ENCODE measurements at regions not wholly inside any gene's neighbourhood (a gene's known extent, or its start where the extent isn't known, plus 50 kb on each side); places are given as distances from the start of the nearest gene placed in this dataset.
A peak's percentile ranks its signal among the peaks of the same experiment; 100 is the strongest.
"Not testable (repeated sequence)": the region's sequence is repeated elsewhere in the genome, so short reads cannot be mapped to it uniquely, and the experiment has no call there.

DNA sequence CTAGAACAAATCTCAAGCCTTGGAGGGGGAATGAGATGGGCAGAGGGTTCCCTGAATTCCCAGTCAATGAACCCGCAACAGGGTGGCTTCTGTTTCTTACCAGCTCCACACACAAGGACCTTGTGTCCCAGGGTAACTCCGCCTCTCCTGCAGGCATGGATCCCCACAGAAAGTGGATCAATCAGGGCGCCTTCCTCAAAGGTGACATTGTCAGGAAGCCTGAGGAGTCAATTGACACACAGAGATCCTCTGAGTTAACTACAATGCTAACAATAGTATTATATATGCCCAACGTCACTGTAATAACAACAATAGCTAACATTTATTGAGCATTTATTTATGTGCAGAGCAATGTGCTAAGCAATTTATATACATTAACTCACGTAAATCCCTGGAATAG is 98.8 kb downstream of the TRIM69 start:
- CTCF ChIA-PET, POLR2A ChIA-PET: not testable (repeated sequence)

DNA sequence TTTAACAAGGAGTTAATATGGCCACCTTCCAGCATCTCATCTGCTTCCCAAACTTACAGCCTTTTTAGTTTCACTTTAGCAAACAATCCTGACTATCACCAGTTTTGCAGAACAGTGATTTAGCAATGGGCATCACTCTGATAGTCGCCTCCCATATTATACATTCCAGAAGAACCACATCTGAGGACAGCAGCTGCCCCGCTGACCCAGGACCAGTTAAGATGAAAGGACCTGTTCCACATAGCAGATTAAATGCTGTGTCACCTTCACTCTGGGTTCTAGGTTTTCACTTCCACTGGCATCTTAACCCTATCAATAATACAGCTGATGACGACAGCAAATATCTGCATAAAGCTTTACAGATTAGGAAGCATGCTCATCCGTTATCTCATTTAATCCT is 99.8 kb downstream of the TRIM69 start:
- H3K4me1 Mint-ChIP-seq: peaks cover 3% of the 10 kb centered on the region
- CTCF ChIA-PET: no interaction called here
- no peak overlapping the region for H3K27ac Mint-ChIP-seq
- no peak overlapping the region for H3K4me3 Mint-ChIP-seq
- no peaks in the 10 kb centered on the region for H3K9me3 Mint-ChIP-seq
- DNase-seq: no peak
- no peaks in the 10 kb centered on the region for H3K36me3 Mint-ChIP-seq (ENCODE audit: low read depth)
- POLR2A ChIA-PET: no interaction called here
- H3K27me3 Mint-ChIP-seq: no peaks in the 10 kb centered on the region

More for the DNA sequence above, 98.8 kb downstream of the TRIM69 start:
- H3K36me3 Mint-ChIP-seq (ENCODE audit: low read depth); H3K9me3 Mint-ChIP-seq; DNase-seq; H3K4me1 Mint-ChIP-seq; H3K27me3 Mint-ChIP-seq; H3K27ac Mint-ChIP-seq; H3K4me3 Mint-ChIP-seq: not testable (repeated sequence)

GRCh38 chr15:44838929-44839328 is 102.6 kb downstream of the TRIM69 start:
- H3K27ac Mint-ChIP-seq; H3K36me3 Mint-ChIP-seq (ENCODE audit: low read depth); H3K27me3 Mint-ChIP-seq; POLR2A ChIA-PET; CTCF ChIA-PET; H3K4me3 Mint-ChIP-seq; H3K4me1 Mint-ChIP-seq; H3K9me3 Mint-ChIP-seq; DNase-seq: not testable (repeated sequence)

DNA sequence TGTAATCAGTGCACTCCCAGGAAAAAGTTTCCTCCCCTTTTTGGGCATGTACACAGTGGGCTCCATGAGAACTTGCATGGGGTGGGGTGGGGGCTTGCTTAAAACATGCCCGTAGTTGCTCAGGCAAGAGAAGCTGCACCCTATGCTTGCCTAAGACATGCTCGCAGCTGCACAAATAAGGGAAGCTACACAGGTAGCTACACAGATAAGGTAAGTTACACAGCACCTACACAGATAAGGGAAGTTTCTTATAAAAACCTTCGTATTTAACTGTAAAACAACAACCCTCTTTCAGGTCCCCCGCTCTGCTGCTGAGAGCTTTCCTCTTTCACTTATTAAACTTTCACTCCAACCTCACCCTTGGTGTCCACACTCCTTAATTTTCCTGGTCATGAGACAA is 105.4 kb downstream of the TRIM69 start:
- H3K36me3 Mint-ChIP-seq (ENCODE audit: low read depth); DNase-seq; H3K9me3 Mint-ChIP-seq; H3K27ac Mint-ChIP-seq; H3K4me1 Mint-ChIP-seq; H3K4me3 Mint-ChIP-seq; H3K27me3 Mint-ChIP-seq; CTCF ChIA-PET: not testable (repeated sequence)
- POLR2A ChIA-PET: interaction anchor here (0.6 kb wide), 1 partner anchor 246 kb away, joined by 4 read pairs; no protein-coding TSS in a partner anchor

- POLR2A ChIA-PET; H3K9me3 Mint-ChIP-seq; H3K4me1 Mint-ChIP-seq; H3K4me3 Mint-ChIP-seq; CTCF ChIA-PET; H3K36me3 Mint-ChIP-seq (ENCODE audit: low read depth); H3K27me3 Mint-ChIP-seq; DNase-seq: not testable (repeated sequence)
- H3K27ac Mint-ChIP-seq: peak overlapping the region; percentile 13
Observed at GRCh38 chr15:44842883-44843282, 106.6 kb downstream of the TRIM69 start.

DNA sequence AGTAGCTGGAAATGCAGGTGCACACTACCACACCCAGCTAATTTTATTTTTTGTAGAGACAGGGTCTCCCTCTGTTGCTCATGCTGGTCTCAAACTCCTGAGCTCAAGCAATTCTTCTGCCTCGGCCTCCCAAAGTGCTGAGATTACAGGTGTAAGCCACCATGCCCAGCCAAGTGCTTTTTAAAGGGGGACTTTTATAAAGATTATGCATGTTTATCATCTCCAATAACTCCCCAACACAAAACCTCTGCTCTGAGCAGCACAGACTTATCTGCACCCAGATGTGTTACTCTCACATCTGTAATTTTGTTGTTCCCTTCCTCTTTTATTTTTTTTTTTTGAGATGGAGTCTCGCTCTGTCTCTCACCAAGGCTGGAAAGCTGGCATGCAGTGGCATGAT is 108.6 kb downstream of the TRIM69 start:
- POLR2A ChIA-PET; H3K4me1 Mint-ChIP-seq; H3K9me3 Mint-ChIP-seq; CTCF ChIA-PET; H3K36me3 Mint-ChIP-seq (ENCODE audit: low read depth); H3K4me3 Mint-ChIP-seq; H3K27me3 Mint-ChIP-seq; H3K27ac Mint-ChIP-seq; DNase-seq: not testable (repeated sequence)

GRCh38 chr15:44846156-44846555 is 109.8 kb downstream of the TRIM69 start:
- H3K4me1 Mint-ChIP-seq; POLR2A ChIA-PET; CTCF ChIA-PET; H3K4me3 Mint-ChIP-seq; H3K27me3 Mint-ChIP-seq; DNase-seq; H3K27ac Mint-ChIP-seq; H3K9me3 Mint-ChIP-seq; H3K36me3 Mint-ChIP-seq (ENCODE audit: low read depth): not testable (repeated sequence)

DNA sequence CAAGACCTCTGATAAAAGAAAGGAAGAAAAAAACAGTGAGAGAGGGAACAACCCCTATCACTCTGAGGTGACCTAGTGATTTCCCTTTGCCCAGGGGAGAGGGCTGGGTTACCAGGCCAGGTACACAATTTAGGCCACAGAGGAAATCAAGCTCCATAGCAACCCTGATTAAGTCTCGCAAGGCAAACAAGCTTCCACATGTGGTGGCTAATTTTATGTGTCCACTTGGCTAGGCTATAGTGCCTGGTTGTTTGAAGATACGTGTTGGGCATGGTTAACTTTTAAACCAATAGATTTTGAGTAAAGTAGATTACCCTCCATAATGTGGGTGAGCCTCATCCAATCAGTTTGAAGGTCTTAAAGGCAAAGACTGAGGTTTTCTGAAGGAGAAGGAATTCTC is 108.9 kb upstream of the TERB2 start:
- DNase-seq; H3K4me3 Mint-ChIP-seq; CTCF ChIA-PET; POLR2A ChIA-PET; H3K9me3 Mint-ChIP-seq; H3K27me3 Mint-ChIP-seq; H3K27ac Mint-ChIP-seq; H3K36me3 Mint-ChIP-seq (ENCODE audit: low read depth); H3K4me1 Mint-ChIP-seq: not testable (repeated sequence)

GRCh38 chr15:44848859-44849258 is 107.6 kb upstream of the TERB2 start:
- H3K9me3 Mint-ChIP-seq; H3K27me3 Mint-ChIP-seq; H3K36me3 Mint-ChIP-seq (ENCODE audit: low read depth); H3K27ac Mint-ChIP-seq; H3K4me1 Mint-ChIP-seq; DNase-seq; CTCF ChIA-PET; H3K4me3 Mint-ChIP-seq; POLR2A ChIA-PET: not testable (repeated sequence)

- POLR2A ChIA-PET; H3K4me3 Mint-ChIP-seq; H3K27ac Mint-ChIP-seq; H3K4me1 Mint-ChIP-seq; H3K27me3 Mint-ChIP-seq; CTCF ChIA-PET; DNase-seq; H3K36me3 Mint-ChIP-seq (ENCODE audit: low read depth); H3K9me3 Mint-ChIP-seq: not testable (repeated sequence)
Observed at GRCh38 chr15:44849701-44850403, 106.6 kb upstream of the TERB2 start.

GRCh38 chr15:44853304-44853950 is 103.1 kb upstream of the TERB2 start:
- CTCF ChIA-PET: interaction anchor here (0.7 to 1.8 kb wide), 6 partner anchors 9 to 277 kb away, joined by 4 to 7 read pairs (median 4); no protein-coding TSS in a partner anchor
- POLR2A ChIA-PET; H3K36me3 Mint-ChIP-seq (ENCODE audit: low read depth): not testable (repeated sequence)

GRCh38 chr15:44854696-44855095 is 101.8 kb upstream of the TERB2 start:
- H3K4me3 Mint-ChIP-seq; H3K27ac Mint-ChIP-seq; DNase-seq; H3K4me1 Mint-ChIP-seq; H3K9me3 Mint-ChIP-seq; H3K27me3 Mint-ChIP-seq; POLR2A ChIA-PET; H3K36me3 Mint-ChIP-seq (ENCODE audit: low read depth): not testable (repeated sequence)
- CTCF ChIA-PET: interaction anchor here (1.4 kb wide), 1 partner anchor 11 kb away, joined by 4 read pairs; no protein-coding TSS in a partner anchor

More at GRCh38 chr15:44853304-44853950, 103.1 kb upstream of the TERB2 start:
- H3K27ac Mint-ChIP-seq, H3K4me3 Mint-ChIP-seq, H3K9me3 Mint-ChIP-seq, H3K4me1 Mint-ChIP-seq, H3K27me3 Mint-ChIP-seq: not testable (repeated sequence)
- DNase-seq: peak; percentile 75

DNA sequence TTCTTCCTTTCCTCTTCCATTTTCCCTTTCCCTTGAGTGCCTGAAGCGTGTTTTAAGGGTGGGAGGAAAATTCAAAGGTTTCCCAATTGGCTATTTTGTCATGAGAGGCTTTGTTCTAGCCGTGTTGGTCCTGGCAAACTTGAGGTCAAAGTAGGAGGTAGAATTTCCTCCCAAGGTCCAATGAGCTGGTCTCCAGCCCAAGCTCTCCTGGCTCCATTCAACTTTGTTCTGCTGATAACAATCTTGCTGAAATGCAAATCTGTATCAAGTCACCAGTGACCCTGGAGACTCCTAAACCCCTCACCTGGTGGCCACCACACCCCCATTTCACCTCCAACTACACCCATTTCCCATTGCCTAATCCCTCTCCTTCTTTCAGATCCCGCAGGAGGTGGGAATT is 100.2 kb upstream of the TERB2 start:
- H3K4me3 Mint-ChIP-seq; CTCF ChIA-PET; H3K36me3 Mint-ChIP-seq (ENCODE audit: low read depth); H3K9me3 Mint-ChIP-seq; H3K27ac Mint-ChIP-seq; POLR2A ChIA-PET; DNase-seq; H3K27me3 Mint-ChIP-seq; H3K4me1 Mint-ChIP-seq: not testable (repeated sequence)

DNA sequence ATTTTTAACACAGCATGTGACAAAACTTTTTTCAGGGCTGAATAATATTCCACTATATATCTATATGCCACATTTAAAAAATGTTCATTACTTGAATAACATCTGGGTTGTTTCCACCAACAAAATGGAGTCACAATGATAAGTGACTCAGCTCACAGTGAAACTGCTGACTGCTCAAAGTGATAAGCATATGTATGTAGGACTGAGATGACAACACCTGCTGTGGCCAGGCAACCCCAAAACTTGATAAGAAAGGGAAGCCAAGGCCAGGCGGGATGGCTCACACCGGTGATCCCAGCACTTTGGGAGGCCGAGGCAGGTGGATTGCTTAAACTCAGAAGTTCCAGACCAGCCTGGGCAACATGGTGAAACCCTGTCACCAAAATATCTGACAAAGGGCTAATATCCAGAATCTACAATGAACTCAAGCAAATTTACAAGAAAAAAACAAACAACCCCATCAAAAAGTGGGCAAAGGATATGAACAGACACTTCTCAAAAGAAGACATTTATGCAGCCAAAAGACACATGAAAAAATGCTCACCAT is 99.2 kb upstream of the TERB2 start:
- H3K27ac Mint-ChIP-seq; H3K36me3 Mint-ChIP-seq (ENCODE audit: low read depth); H3K9me3 Mint-ChIP-seq; H3K4me3 Mint-ChIP-seq; CTCF ChIA-PET; DNase-seq; H3K27me3 Mint-ChIP-seq; H3K4me1 Mint-ChIP-seq; POLR2A ChIA-PET: not testable (repeated sequence)

All from activated CD4-positive, alpha-beta T cell treated with anti-CD3 and anti-CD28 coated beads, Interleukin-2, amount 10 ng/mL, durations not matched to agents 7 days and 5 days (primary cell).